HL-60/S4 (cell line): ENCODE measurements at regions not wholly inside any gene's neighbourhood (a gene's known extent, or its start where the extent isn't known, plus 50 kb on each side); places are given as distances from the start of the nearest gene placed in this dataset.

Experiments used
- in situ Hi-C: fragments of 300-500 bp; cut with MboI; formaldehyde crosslinking; loops from 2 replicates; pipeline ENCODE4 v1.14.3; 2022; ENCODE audit warnings: low sequenced_read_pairs

DNA sequence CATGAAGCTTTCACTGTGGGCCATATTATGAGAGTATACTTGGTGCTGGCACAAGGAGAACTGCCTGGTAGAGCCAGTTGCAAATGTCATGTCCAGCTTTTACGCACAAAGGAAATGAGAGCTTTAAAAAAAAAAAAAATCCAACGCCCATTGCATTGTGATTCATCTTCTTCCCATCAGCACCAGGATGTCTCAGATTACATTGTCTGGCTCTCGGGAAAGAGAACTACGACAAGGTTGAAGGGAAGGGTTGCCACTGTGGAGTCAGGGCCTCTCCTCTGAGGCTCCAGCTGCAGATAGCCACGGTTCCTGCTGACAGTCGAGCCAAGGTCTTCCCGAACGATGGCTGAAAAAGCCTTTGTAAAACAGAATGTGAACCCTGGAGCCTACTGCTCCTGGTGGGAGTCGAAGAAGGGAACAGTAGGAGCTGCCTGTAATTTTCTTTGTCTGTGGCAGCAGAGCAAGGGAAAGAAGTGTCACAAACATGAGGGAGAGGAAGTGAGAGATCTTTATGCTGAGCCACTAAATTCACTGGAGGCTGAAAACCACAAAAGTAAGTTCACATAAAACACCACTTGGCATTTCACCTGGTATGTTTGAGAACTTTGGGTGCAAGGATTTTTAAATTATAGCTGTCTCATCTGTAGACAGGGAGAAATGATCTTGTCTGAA is 704.7 kb downstream of the DIAPH3 start:
- in situ Hi-C loops: no loop called here

DNA sequence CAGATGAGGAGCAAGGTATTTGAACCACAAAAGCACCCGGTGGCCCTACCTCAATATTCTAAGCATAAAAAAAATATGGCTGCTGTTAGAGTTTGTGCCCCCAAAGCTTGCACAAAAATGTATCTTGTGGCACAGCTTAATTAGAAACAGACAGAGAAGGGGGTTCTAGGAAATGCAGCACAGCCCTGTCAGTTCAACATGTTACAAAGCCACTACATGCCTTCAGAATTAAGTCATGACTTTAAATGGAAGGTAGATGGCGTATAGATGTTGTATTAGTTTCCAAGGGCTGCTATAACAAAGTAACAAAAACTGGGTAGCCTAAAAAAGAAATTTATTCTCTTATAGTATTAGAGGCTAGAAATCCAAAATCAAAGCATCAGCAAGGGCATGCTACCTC is 703.8 kb downstream of the DIAPH3 start:
- in situ Hi-C loops: no loop called here

DNA sequence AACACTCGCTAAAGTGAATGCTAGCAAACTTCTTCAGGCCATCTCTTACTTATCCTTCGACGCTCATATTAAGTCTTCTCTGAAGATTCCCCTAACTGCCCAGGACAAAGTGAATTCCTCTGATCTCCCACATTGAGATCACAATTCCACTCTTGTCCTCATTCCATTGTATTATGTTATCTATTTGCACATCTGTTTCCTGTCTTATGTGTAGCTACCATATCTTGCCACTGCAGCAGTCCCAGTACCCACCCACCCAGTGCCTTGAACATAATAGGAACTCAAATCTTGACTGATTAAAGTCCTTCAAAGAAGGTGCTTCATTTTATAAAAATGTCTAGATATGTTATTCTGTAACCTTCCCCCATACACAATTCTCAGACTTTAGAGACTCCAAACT is 702.3 kb downstream of the DIAPH3 start:
- in situ Hi-C loops: no loop called here

DNA sequence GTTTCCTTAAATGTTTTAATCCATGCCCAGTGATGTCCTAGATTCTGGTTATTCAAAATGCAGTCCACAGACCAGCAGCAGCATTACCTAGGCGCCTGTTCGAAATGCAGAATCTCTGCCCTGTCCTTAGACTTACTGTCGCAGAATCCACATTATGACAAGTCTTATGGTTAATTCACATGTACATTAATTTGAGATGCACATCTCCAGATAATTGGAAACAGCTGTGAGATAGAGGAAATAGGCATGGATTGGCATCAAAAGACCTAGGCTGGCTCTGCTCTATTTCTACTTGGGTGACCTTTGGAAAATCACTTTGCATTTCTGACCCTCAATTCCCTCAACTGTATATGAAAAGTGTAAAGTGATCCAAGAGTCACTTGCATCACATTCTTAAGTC is 700.7 kb downstream of the DIAPH3 start:
- in situ Hi-C loops: no loop called here

DNA sequence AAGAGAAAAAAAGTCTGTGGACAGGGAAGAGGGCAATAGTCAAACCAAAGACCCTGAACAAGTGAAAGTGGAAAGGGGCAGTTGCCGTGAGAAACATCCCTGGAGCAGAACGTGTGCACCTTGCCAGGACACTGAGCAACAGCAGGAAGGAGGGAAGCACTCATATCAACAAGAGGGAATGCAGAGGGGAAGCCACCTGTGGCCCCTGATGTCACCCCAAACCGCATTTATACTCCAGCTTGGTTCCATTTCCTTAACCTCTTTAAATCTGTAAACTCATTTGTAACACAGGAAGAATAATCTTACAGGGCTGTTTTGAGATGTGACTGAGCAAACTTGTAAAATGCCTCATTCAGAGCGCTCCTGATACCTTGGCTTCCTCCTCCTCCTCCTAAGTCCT is 698.8 kb downstream of the DIAPH3 start:
- in situ Hi-C loops: no loop called here

DNA sequence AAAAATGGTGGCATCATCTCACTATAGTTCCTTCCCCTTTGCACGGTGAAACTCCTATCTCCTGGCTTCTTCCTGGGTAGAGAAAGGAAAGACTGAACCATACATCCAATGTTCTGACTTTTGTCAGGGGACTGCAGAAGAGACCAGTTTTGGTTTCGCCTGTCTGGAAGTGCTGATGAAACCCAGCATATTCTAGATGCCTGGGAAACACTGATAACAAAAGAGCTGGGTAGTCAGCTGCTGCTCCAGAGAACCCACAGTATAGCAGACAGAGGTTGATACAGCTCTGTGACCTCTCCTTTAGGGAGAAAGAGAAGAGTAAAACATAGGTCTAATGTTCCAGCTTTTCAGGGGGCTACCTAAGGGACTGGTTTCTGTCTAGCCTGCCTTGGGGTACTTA is 695.3 kb downstream of the DIAPH3 start:
- in situ Hi-C loops: no loop called here

DNA sequence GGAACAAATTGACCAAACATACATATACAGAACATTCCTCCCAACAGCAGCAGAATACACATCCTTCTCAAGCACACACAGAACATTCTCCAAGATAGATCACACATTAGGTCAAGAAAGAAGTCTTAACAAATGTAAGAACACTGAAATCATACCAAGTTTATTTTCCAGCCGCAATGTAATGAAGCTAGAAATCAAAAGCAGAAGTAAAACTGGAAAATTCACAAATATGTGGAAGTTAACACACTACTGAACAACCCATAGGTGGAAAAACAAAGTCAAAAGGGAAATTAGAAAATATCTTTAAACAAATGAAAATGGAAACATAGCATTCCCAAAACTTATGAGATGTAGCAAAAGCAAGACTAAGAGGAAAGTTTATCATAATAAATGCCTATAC is 692.6 kb downstream of the DIAPH3 start:
- in situ Hi-C loops: no loop called here

DNA sequence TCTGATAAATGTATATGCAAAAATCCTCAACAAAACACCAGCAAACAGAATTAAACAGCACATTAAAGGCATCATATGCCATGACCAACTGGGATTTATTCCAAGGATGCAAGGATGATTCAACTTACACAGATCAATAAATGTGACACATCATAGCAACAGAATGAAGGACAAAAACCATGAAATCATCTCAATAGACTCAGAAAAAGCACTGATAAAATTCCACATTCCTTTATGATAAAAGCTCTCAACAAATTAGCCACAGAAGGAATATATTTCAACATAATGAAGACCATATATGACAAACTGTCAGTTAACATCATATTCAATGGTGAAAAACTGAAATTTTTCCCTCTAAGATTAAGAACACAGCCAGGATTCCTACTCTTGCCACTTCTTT is 691.6 kb downstream of the DIAPH3 start:
- in situ Hi-C loops: no loop called here

DNA sequence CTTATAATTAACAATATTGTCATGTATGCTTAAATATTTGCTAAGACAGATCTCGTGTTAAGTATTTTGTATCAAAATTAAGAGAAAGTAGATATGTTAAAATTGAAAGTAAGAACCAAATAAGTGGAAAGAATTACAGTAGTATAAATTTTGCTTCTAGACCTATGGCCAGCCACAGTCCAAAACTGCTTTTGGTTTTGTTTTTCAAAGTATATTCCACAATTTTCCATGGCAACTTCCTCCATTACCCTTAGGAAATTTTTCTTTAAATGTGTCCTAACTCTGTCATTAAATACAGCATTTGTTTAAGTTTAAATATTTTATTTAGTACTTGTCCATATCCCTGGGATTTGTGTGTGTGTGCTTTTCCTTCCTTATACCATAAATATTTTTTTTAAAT is 689.0 kb downstream of the DIAPH3 start:
- in situ Hi-C loops: no loop called here

DNA sequence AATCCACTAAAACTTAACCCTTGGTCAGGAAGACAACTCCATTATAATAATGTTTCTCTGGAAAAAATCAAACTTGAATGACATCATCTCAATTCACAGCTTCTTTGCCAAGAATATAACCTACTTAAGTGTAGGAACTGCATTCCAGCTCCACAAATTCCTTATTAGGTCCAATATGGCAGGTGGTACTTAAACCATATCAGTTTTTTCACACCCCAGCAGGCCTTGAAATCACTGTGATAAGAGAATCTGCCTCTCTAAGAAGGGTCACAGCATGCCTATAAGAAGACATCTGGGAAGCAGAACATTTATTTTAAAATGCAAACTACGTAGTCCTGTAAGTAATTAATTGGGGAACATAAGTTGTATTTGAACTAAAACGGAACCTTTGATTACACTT is 687.8 kb downstream of the DIAPH3 start:
- in situ Hi-C loops: no loop called here

DNA sequence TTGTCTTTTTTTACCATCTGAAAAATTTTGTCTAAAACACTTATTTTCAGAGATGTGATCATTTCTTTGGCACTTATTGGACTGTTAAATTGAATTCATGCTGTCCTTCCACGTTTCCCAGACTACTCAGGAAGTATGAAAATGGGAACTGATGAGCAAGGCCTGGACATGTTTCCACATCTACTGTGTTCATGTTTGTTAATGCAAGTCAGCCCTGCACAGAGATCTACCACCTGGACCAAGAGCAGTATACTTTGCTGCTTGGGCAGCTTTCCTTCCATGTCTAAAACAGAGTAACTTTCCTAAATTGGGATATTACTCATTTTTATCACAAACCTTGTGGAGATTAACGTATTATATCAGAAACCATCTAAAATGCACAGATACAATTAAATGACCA is 687.4 kb downstream of the DIAPH3 start:
- in situ Hi-C loops: no loop called here

DNA sequence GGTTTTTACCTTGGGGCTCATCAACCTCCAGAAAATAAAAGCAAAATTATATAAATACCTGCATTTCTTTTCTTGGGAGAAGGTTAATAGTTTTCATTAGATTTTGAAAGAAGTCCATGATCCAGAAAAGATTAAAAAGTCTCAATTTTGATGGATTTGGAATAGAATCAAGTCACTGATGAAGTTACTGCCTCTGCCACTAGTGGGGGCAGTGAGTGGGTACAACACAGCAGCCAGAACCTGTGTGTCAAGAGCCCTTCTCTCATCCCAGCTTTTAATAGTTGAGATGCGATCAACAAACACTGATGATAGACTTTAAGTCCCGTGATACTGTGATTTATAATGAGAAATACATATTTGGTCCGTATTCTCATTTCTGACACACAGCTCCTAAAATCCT is 686.7 kb downstream of the DIAPH3 start:
- in situ Hi-C loops: no loop called here

DNA sequence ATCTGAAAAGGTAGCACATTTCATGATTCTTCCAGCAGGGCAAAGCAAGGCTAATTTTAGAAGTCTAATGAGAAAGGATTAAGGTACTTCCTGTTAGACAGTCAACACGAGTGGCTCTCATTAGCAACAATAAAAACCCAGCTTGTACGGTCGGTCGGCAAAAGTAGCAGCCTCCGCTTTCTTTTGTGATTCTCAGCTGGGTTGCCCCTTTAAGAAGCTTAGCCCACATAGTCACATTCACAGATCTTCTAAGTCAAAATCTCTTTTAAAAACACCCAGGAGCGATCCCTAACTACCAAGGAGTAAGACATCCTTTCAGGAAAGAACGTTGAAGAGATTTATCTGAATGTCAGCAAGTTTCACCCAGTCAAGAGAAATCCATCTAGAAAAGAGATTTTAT is 684.8 kb downstream of the DIAPH3 start:
- in situ Hi-C loops: no loop called here

DNA sequence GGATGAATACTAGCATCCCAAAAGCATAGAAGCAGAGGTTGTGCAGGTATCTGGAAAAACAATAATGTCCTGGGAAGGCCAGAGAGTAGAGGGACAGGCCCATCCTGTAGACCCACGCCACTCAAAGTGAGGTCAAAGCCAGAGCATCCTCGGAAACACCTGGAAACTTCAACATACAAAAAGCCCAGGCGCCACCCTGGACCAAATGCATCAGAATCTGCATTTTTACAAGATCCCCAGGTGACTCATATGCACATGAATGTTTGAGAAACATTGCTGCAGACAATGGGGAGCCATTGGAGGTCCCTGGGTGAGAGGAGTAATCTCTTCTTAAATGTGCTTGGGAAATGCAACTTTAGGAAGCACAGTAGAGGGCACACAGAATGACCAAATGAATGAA is 684.1 kb downstream of the DIAPH3 start:
- in situ Hi-C loops: no loop called here

DNA sequence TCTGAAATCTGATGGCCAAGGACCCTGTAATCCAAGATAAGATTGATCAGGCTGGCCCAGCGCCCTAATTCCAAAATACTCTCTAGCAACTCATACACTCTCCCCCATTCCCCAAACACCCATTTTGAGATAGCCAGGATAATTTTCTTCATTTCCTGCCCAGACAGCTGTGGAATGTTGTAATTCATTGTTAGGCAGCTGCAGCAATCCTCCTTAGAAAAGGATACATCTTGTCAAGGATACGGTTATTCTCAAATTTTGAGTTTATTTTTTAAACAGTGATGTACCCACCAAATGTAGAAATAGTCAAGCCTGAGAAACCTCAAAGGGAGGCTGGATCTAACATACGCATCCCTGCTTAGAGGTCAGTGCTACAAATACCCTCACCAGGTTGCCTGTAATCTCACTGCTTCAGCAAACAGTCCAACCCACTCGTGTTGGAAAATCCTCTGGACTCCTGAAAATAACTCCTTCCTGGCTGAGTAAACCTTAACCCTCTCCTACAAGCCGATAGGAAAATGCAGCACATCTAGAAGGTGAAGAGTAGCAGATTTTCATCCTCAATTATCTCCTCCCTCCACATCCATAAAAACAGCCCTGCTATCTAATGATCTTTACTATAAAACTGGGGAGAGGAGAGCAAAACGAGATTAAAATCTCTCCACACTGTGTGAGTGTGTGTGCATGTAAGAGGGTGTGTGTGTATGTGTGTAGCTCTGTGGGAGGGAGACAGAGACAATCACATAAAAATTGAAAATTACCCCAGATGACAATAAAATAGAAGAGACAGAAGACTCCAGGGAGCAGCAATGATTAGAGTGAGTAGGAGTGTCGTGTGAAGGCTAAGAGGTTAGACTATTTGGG is 683.1 kb downstream of the DIAPH3 start:
- in situ Hi-C loops: no loop called here

DNA sequence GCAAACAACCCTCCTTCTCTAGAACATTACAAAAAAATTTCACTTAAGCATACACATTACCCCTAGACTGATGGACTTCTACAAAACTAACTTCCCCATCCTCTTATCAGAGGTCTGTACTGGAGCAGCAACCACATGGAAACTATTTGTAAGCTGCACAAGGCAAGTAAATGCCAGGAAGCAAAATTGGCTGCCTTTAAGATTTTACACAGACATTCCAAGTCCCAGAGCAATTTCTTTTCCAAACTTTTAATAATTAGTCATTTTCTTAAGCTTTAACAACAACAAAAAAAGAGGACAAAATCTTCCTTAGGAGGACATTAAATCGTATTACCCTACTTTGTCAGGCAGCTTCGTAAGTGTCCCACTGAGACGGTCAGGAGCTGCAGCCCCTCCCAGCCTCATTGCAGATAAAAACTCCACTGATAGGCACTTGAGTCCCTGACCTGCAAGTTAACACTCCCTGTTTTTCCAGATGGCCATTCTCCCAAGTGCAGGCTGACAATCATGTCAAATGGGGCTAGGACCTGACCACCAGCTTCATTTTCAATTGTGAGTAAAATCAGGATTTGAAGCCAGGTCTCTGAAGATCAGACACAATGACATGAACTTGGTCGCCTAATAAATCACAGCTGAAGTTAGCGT is 680.1 kb downstream of the DIAPH3 start:
- in situ Hi-C loops: no loop called here

DNA sequence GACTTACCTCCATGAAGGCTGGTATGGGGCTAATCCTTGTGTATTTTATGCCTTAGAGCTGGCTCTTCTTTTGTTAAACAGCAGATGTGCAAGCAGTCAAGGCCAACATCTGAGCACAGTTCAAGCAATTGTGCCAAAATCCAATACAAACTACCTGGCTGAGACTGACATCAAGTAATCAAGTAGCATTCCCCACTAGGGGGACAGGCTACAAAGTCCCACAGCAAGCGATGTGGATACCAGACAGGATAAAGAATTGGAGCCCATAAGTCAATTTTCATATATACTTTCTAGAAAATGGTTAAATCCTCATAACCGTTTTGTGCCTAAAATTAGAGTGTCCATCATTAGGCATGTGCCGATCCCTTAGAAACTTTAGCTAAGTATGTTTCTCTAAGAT is 675.8 kb downstream of the DIAPH3 start:
- in situ Hi-C loops: no loop called here

DNA sequence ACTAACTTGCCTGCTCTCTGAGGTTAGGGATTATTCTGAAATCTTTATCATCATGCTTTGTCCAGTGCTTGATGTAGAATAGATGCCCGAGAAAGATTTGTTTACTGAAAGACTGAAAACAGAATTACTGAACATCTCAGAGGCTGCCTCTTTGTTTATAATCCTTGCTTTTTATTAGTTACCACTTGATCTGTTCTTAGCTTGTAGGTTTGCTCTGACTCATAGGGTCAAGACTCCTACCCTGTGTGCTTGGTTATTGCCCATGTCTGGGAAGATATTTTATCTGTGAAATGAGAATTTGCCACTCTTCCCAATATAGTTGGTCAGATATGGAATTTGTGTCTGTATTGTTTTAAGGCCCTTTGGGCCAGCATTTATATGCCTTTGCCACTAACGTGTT is 675.3 kb downstream of the DIAPH3 start:
- in situ Hi-C loops: no loop called here

DNA sequence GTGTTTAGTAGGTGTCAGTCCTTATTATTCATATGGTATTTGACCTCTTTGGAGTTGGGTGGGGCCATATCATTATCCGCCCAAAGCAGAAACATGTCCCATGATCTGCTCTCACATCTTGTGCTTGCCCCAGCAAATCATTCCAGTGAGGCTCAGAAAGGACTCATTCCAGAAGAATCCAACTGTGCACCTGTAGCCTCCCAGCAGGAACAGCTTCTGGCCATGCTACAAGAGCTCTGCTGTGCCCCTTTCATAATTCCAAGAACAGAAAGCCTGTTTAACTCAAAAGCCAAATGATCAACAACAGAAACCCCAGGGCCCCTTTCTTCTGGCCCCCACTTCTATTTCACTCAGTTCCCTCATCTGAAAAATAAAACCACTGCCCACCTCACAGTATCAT is 673.1 kb downstream of the DIAPH3 start:
- in situ Hi-C loops: no loop called here

DNA sequence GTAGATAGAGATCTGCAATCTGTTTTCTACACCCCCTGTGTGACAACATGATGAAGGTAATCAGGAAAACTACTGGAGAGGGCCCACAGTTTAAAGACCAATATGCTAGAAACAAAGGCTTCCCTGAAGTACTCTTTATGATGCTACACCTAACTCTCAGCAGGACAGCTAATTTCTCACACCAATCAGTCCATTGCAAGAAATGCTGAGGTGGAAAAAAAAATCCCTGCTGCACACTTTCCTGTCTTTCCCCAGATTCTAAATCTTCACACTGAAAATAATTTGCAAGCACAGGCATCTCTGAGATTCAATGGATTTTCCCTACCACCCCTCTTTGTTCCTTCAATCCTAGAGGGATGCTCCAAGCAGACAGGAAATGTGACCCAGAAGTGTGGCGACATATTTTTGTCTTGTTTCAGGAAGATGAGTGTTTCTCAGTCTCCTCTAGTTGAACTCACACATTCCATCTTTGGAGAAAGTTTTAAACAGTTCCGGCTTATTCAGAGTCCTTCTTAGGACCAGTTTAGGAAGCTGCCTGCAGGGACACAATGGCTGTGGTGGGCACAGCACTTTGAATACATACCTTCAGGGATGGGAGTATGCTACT is 671.6 kb downstream of the DIAPH3 start:
- in situ Hi-C loops: no loop called here

DNA sequence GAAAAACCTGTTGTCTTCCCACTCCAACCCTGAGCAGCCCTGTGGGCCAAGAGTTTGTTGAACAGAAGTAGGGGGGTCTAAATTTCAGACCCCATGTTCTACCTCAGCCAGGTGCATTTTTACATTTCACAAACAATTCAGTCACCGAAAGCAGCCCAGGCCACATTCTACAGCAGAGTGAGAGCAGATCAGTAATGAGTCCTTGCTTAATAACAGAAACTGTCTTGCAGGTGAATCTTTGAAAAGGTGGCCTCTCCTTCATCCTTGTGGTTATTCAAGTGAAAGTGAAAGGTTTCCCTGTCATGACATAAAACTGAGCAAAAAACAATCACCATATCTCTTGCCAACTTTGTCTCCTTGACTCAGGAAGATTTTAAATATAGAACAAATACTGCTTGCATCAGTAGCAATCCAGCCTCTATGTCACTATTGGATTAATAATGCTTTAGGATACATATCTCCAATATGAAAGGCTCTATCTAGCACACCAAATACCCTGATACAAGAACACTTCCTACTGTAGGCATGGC is 670.2 kb downstream of the DIAPH3 start:
- in situ Hi-C loops: no loop called here
